ENCODE measurements at regions not wholly inside any gene's neighbourhood (a gene's known extent, or its start where the extent isn't known, plus 50 kb on each side); places are given as distances from the start of the nearest gene placed in this dataset.

DNA sequence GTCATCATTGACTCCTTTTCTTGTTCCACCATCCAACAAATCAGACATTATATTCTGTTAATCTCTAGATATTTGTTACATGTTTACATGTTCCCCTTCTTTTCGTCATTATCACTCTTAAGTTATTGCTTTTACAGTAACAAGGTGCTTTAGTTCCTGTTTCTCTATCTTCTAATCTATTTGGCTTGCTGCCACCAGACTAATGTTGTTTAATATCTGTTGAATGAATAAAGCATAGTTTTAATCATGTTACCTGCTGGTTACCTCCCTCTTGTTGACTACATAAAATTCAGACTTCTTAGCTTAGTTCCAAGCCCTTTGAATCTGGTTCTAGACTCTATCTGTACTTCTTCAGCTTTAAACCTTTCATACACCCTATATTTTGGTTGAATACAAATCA, 129.8 kb upstream of the TRIM2 start:
- TF ChIP-seq, protein P1, sequence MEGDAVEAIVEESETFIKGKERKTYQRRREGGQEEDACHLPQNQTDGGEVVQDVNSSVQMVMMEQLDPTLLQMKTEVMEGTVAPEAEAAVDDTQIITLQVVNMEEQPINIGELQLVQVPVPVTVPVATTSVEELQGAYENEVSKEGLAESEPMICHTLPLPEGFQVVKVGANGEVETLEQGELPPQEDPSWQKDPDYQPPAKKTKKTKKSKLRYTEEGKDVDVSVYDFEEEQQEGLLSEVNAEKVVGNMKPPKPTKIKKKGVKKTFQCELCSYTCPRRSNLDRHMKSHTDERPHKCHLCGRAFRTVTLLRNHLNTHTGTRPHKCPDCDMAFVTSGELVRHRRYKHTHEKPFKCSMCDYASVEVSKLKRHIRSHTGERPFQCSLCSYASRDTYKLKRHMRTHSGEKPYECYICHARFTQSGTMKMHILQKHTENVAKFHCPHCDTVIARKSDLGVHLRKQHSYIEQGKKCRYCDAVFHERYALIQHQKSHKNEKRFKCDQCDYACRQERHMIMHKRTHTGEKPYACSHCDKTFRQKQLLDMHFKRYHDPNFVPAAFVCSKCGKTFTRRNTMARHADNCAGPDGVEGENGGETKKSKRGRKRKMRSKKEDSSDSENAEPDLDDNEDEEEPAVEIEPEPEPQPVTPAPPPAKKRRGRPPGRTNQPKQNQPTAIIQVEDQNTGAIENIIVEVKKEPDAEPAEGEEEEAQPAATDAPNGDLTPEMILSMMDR (IDR thresholded peaks at IDR 0.05): no peak
- no peak for TF ChIP-seq POLR2A (IDR thresholded peaks at IDR 0.05)
- no peak for DNase-seq
- Histone ChIP-seq H3K27ac (no peak overlapping the region), H3K27me3 (no peaks in the 10 kb centered on the region), H3K9me3 (no peaks in the 10 kb centered on the region), H3K36me3 (no peaks in the 10 kb centered on the region), H3K4me1 (no peaks in the 10 kb centered on the region), H3K4me3 (replicated peaks in 1 of 3) (no peak overlapping the region)
- 43 to 84% methylated on average over 1 of the region's 1 CpG for WGBS, 2 donors
- intact Hi-C loops (cut with DNase I): no loop called here

DNA sequence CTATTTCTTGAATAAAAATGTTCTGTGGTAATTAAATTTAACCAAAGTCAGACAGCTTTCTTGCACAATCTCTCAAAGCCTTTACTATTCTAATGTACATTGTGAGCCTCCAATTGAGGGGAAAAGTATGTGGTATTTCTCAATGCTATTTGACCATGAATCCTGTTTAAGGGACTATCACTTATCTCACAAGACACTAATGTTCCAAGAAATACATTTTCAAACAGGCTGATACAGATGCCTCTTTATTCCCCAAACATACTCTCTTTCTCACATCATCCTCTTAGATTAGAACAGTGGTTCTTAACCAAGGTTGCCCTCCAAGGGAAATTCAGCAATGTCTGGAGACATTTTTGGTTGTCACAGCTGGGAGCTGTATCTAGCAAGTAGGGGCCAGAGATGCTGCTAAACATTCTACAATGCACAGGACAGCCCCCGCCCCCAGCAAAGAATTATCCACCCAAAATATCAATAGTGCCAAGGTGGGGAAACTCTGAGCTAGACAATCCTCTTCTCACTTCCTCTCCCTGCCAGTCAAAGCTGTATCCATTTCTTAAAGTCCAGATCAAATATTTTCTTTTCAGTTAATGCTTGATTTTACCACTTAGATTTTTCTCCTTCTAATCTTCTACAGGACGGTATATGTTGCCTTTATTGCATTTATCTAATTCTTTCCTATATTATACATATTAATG, 129.2 kb upstream of the TRIM2 start:
- 92 to 95% methylated on average over 2 of the region's 2 CpGs for WGBS, 2 donors
- Histone ChIP-seq H3K4me3 (replicated peaks in 1 of 3) (no peak overlapping the region), H3K27ac (no peak overlapping the region), H3K4me1 (no peaks in the 10 kb centered on the region), H3K27me3 (no peaks in the 10 kb centered on the region), H3K36me3 (no peaks in the 10 kb centered on the region), H3K9me3 (no peaks in the 10 kb centered on the region)
- intact Hi-C loops (cut with DNase I): no loop called here
- TF ChIP-seq, protein P1 (IDR thresholded peaks at IDR 0.05): no peak
- TF ChIP-seq POLR2A (IDR thresholded peaks at IDR 0.05): no peak
- no peak for DNase-seq

DNA sequence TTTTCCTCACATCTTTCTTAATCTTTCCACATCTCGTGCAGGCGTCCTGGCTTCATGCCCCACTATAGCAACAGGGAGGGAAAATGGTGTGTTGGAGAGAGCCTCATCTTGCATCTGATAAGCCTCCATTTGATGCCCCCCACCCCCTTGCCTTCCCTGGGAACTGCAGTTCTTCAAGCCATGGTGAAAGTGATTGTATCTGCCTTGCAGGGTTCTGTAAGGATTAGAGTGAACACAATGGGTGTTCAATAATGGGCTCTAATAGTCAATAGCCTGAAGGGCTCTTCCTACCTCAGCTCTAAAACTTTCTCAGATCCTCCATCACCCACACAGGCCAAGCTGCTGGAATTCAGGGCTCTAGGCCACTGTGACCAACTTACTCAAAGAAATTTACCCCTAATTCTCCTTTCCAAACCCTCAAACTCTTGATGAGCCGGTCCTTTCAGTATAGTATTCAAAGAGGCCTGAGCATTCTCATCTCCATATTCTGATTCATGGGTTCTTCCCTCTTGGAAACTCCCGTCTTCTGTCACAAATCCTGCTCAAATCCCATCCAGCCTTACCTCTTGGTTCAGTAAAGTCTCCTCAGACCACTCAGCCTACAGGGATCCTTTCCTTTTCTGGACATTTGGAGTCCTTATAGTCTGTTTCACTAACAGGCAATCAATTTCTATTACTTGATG, 128.3 kb upstream of the TRIM2 start:
- no peaks in the 10 kb centered on the region for H3K9me3 ChIP-seq
- no peak for DNase-seq
- no peak overlapping the region for H3K4me3 ChIP-seq (replicated peaks in 1 of 3)
- no peaks in the 10 kb centered on the region for H3K36me3 ChIP-seq
- H3K4me1 ChIP-seq: no peaks in the 10 kb centered on the region
- TF ChIP-seq, protein P1 (IDR thresholded peaks at IDR 0.05): no peak
- H3K27me3 ChIP-seq: no peaks in the 10 kb centered on the region
- intact Hi-C loops (cut with DNase I): no loop called here
- no peak overlapping the region for H3K27ac ChIP-seq
- whole genome bisulfite sequencing, 2 donors: 87 to 90% methylated on average over 4 of the region's 4 CpGs

DNA sequence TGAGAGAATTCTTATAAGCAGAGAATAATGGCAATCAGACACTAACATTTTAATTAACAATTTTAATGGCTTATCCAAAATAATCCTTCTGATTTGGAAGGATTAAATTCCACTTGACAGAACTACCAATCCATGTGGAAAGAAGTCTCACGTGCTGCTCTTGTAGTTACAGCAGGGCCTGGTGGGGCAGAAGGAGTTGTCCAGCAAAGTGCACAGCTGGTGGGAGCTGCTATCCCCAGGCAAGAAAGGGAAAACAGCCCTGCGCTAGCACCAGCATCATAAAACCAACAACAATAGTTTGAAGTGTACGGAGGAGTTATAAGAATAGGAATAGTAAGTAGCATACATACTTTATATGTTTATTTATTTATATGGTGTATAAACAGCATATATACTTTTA, 127.4 kb upstream of the TRIM2 start:
- WGBS, 2 donors: 85 to 91% methylated on average over 3 of the region's 3 CpGs
- no peak overlapping the region for H3K27ac ChIP-seq
- H3K4me1 ChIP-seq: no peaks in the 10 kb centered on the region
- no peaks in the 10 kb centered on the region for H3K27me3 ChIP-seq
- intact Hi-C loops (cut with DNase I): no loop called here
- H3K9me3 ChIP-seq: no peaks in the 10 kb centered on the region
- no peaks in the 10 kb centered on the region for H3K36me3 ChIP-seq
- TF ChIP-seq POLR2A (IDR thresholded peaks at IDR 0.05): no peak
- TF ChIP-seq, protein P1 (IDR thresholded peaks at IDR 0.05): no peak
- no peak for DNase-seq
- no peak overlapping the region for H3K4me3 ChIP-seq (replicated peaks in 1 of 3)

- no peak overlapping the region for H3K4me3 ChIP-seq (replicated peaks in 1 of 3)
- H3K27ac ChIP-seq: no peak overlapping the region
- H3K9me3 ChIP-seq: no peaks in the 10 kb centered on the region
- 86 to 96% methylated on average over 6 of the region's 6 CpGs for WGBS, 2 donors
- intact Hi-C loops (cut with DNase I): loop anchor here (2.0 to 5.0 kb wide), 2 partner anchors 17 to 238 kb away; no protein-coding TSS in a partner anchor
- DNase-seq: no peak
- peaks cover 0 to 3% of the 10 kb centered on the region in 2 donors for H3K4me1 ChIP-seq
- H3K27me3 ChIP-seq: no peaks in the 10 kb centered on the region
- no peaks in the 10 kb centered on the region for H3K36me3 ChIP-seq
- no peak for TF ChIP-seq POLR2A (IDR thresholded peaks at IDR 0.05)
- TF ChIP-seq, protein P1 (IDR thresholded peaks at IDR 0.05): no peak
Measured at GRCh38 chr4:153079857-153080391, 124.3 kb upstream of the TRIM2 start.

Measured in thyroid gland (tissue), 4 donors.